ENCODE measurements at regions not wholly inside any gene's neighbourhood (a gene's known extent, or its start where the extent isn't known, plus 50 kb on each side); places are given as distances from the start of the nearest gene placed in this dataset.
"Not testable (repeated sequence)": the region's sequence is repeated elsewhere in the genome, so short reads cannot be mapped to it uniquely, and the experiment has no call there.

- not testable (repeated sequence) for TF ChIP-seq CTCF (IDR thresholded peaks at IDR 0.05; ENCODE audit: control extremely low read depth in 1 of 3, insufficient read depth in 1 of 3, low read depth in 1 of 3, low read length in 3 of 3); RXRA (IDR thresholded peaks at IDR 0.05; ENCODE audit: insufficient read depth, low read depth, low read length); CEBPB (IDR thresholded peaks at IDR 0.05; ENCODE audit: low read depth, low read length); RAD21 (IDR thresholded peaks at IDR 0.05 in 1 of 2, conservative IDR thresholded peaks at IDR 0.05 in 1 of 2; ENCODE audit: low read depth in 2 of 2, low read length in 2 of 2); POLR2A (IDR thresholded peaks at IDR 0.05; ENCODE audit: control extremely low read depth in 1 of 2, low read depth in 2 of 2, low read length in 2 of 2); MAX (IDR thresholded peaks at IDR 0.05); CHD7 (IDR thresholded peaks at IDR 0.05; ENCODE audit: insufficient replicate concordance, low read length); SIX5 (IDR thresholded peaks at IDR 0.05; ENCODE audit: low read depth, low read length)
Measured at GRCh38 chr11:67845296-67845695, 158.6 kb downstream of the UNC93B1 start.

Measured in H1 (cell line).